HG02571 (cell line): ENCODE measurements at regions not wholly inside any gene's neighbourhood (a gene's known extent, or its start where the extent isn't known, plus 50 kb on each side); places are given as distances from the start of the nearest gene placed in this dataset.

ENCODE experiments used
- ATAC-seq: cut with Tn5 transposase; IDR thresholded peaks from one replicate; pipeline ENCODE4 v1.9.1; 2021; ENCODE audit warnings: mild to moderate bottlenecking, moderate library complexity; ENCODE audit not compliant: unreplicated experiment

DNA sequence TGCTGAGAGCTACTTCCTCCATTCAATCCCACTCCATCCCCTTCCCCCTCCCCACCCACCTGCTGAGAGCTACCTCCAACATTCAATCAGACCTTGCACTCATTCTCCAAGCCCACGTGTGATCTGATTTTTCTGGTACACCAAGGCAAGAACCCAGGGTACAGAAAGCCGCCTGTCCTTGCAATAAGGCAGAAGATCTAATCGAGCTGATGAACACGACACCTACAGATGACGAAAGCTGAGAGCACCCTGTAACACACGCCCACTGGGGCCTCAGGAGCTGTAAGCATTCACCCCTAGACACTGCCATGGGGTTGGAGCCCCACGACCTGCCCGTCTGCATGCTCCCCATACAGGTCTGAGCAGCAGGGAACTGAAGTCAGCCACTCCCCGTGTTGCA lies 58.3 kb downstream of the TRIML1 start:
- ATAC-seq = no peak

DNA sequence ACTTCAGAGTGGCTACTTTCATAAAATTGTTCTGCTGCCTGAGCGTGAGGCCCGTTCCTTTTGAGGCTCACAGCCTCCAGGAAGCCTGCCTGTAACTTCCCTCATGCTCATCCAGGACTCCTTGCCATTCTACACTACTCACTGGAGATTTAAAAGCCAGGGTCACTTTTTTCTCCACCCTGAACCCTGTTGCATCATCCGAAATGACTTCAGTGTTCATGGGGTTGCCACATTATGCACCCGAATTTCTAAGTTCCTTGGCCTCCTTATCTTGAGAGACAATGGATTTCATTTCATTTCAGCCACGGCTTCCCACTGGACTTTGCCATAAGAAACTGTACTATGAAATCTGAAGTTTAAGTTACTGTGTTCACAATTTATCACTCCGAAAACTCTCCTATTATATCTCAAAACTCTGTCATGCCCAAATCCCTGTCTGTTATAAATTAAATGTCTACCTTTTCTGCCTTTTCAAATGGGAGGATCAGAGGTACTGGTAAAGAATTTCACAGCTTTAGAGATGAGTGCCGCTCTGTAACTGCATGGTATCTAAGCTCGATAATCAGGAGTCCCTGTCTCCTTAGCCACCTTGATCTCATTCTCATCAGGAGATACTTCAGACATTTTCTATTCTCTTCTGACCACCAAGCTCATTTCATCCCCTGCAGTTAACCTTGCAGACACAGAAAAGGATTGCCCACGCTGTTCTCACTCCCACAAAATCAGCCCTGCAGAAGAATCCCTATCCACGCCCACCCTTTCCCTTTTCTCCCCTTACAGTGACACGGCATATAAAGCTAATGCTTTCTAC lies 59.9 kb downstream of the TRIML1 start:
- ATAC-seq = no peak

DNA sequence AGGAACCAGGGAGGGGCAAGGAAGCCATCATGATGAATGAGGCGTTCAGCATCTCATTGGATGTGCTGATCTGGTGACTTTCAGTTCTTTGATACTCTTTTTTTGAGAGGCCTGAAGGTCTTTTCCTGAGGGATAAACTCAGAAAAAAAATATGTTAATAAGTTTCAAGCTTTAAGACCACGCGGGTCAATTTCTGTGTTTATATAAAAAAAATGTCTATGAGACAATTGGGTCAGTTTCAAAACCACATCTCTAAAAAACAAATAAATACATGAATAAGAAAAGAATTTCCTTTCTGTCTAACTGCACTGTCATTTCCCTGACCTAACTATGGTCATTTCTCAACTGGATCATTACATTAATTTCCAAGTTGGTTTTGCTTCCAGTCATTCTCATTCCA lies 62.6 kb downstream of the TRIML1 start:
- no peak for ATAC-seq

DNA sequence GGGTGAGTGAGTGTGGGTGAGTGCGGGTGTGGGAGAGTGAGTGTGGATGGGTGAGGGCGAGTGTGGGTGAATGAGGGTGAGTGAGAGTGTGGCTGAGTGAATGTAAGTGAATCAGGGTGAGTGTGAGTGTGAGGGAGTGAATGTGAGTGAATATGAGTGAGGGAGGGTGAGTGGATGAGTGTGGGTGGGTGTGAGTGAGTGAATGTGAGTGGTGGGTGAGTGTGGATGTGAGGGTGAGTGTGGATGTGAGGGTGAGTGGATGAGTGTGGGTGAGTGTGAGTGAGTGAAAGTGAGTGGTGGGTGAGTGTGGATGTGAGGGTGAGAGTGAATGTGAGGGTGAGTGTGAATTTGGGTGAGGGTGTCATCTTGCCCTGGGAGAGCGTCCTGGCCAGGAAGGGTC lies 67.5 kb downstream of the TRIML1 start:
- ATAC-seq = no peak

DNA sequence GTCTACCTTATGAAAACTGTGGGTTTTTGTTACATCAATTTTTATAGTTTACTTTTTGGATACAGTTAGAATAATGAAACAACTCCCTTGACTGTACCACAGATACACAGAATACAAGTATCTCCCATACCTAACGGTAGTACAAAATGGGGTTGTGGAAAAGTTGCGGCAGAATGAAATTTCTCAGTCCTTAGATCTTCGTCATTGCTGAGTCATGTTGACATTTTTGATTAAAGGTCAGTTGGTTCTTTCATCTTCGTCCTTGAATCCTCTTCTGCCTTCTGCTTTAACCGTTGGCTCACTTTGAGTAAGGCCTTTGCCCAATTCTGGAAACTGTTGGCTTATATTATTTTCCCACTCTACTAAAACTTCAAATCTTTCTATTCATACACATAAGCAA lies 75.6 kb downstream of the TRIML1 start:
- no peak for ATAC-seq

DNA sequence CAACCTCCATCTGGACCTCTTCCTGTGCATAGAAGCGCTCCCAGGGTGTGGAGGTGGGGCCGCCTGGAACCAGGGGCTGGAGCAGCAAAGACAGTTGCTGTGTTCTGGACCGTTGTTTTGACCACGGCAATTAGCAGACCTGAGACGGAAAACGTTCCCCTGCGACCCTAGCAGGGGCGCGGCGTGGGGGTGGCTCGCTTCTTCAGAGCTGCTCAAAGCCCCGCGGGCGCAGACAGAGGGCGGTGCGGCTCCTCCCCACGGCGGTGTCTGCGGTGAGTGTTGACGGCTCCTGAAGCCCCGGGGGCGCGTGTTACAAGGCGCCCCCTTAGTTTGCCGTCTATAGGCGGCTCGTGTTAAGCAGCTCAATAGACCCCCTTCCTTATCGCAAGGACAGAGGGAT lies 79.2 kb downstream of the TRIML1 start:
- no peak for ATAC-seq

DNA sequence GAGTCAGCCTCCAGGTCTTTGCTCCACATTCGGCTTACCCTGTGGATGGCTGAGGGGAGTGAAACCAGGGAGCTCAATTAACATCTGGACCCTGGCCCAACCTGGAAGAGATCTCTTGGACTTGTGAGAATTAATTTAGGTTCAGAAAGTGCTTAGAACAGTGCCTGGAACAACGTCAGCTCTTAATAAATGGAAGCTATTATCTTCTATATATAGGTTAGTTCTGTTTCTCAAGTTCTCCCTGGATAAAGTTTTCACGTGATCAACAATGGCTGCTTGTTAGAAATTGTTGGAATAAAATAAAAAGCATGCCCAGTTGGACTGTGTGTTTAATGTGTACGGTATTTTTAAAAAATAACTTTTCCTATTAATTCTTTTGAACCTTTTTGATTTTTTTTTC lies 80.8 kb downstream of the TRIML1 start:
- ATAC-seq = no peak

DNA sequence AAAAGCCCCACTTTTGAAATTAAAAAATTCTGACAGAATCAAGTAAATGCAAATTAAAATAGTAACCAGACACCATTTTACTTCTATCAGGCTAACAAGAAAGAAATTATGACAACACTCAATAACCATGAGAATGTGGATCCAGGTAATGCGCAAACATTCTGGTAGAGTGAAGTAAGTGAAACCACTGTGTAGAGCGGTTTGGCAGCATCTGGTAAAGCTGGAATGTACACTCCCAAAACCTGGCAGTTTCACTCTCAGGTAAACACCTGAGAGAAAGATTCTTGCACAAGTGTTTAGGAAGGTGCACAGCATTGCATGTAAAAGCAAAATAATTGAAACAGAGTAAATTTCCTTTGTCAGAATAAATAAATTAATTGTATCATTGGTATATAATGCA lies 81.8 kb downstream of the TRIML1 start:
- ATAC-seq = no peak

DNA sequence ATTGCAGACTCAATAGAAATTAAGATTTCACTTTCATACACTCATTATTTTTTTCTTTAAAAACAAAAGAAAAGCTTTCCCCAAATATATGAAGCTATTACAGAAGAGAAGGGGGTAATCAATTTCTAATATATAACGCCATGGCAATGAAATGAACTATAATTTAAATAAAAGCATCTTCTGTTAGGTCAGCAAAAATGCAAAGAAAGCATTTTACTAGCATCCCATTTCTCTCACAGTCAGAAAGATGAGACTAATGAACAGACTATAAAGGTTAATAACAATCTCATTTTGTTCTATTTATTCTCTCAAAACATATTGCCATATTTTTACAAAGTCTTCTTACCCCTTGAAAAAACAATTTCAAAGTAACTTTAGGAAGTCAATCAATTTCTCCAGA lies 89.0 kb downstream of the TRIML1 start:
- ATAC-seq = no peak

DNA sequence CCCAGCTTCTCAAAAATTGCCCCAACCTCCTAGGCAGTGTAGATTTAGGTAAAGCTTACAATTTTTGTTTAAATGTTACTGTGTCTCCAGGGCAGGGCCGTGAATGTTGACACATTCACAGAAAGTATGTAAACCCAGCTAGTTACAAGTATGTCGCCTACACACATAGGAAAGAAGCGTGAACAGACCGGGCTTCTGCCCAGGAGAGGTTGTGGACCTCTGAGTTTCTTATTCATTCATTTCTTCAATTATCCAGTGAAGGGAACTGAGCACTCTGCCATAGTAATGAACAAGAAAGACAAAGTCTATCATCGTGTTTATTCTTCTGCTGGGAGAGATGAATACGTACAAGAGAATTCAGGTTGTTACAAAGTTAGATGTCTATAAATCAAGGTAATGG lies 93.2 kb downstream of the TRIML1 start:
- ATAC-seq = no peak

DNA sequence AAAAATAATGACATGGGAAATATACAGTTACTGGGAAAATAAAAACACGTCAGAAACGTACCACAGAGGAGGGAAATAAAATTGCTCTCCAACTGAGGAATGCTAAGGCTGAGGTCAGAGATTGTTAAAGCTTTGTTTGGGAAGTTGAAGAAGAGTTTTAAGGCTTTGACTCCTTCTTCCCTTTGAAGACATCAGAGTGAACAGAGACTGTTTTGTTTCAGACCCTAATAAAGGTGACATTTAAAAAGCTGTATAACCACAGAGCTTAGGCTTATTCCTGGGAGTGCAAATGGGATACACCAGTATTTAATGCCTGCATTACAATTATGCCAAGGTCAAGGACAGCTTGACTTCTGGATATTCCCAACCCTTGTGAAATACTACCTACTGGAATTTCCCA lies 102.8 kb downstream of the TRIML1 start:
- no peak for ATAC-seq

DNA sequence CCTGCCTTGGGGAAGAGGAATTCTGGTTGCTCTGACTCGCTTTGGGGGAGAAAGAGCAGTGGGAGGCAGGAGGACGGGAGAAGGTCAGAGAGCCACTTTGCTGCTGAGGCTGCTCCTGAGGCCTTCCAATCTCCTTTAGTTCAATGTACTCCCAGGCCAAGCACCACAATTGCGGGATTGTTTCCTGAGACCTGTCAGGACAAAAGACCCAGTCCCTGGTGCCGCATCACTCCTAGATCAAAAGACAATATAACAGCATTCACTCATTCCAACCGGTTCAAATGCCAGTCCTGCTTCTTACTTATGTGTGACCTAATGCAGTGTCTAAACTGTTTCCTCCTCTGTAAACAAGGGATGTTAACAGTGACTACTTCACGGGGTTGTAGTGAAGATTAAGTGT lies 106.4 kb downstream of the TRIML1 start:
- ATAC-seq = no peak

DNA sequence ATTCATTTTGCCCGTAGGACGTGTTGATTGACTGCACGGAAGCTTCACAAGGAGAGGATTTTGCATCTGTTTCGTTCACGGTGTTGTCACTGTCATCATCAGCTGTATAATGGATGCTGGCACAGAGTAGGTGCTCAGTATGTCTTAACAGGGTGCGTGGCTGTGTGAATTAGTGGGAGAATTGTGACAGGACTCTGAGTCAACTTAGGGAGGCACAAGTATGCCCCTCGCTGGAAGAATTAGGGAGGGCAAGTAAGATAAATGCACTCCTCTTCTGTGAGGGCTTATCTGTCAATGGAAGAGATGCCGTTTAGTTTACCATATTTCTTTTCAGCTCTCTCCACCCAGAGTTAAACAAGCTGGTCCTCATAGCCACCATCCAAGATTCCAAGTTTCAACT lies 107.2 kb downstream of the TRIML1 start:
- ATAC-seq = no peak

DNA sequence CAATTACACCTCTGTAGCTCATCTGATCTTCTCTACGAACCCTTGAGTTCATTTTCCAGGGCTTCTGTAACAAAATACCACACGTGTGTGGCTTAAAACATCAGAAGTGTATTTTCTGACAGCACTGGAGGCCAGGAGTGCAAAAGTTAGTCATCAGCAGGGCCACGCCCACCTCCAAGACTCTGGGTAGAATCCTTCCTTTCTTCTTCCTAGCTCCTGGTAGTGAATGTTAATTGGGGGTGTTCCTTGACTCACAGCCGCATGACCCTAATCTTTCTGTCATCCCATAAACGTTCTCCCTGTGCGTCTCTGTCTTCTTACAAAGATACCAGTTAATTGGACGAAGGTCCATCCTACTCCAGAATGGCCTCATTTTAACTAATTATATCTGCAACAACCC lies 115.0 kb downstream of the TRIML1 start:
- ATAC-seq = no peak

DNA sequence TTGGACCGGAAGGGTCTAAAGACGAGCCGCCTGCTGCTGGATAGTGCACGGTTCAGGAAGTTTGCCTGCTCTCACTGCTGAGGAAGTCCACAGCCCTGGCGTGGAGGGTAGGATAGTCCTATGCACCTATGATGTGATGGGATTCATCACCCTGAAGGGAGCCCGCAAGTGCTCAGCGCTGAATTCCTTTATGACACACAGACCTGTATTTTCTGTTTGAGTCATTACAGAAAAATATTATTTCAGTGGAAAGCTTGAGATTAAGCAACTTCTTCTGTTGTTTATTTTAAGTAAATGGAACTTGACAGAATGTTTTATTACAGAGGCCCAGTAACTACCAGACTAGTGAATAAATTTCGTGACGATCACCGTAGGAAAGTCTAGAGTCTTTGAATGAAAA lies 123.2 kb downstream of the TRIML1 start:
- ATAC-seq = no peak

DNA sequence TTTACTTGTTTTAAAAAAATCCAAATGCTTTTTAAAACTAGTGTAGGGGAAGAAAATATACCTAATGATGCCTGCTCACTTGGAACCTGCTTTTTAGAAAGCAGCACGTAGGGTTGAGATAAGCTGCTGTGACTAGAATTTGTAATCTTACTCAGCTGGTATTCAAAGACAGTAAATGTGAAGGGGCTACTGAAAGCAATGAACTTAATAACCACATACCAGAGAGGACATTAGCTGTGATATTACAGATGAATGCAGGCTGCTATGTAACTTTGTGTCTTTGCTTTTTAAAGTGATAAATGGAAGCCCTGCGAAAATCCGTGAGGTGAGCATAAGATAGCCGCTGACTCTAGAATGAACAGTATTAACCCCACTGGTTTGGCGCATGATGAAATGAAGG lies 124.1 kb downstream of the TRIML1 start:
- no peak for ATAC-seq

DNA sequence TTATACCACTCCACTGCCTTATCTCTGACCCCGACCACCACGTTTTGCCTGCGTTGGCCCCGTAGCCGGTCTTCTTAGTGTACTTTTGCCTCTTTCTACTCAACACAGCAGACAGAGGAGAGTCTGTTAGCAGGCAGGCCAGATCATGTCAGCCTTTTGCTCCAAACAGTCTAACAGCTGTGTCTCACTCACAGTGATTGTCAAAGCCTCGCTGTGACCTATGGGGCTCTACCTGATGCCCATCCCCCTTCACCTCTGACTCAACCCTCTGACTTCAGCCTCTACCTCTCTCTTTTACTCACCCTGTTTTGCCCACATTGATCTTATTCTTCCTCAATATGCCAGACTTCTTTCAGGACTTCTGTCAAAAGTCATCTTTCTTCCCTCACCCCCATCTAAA lies 127.1 kb downstream of the TRIML1 start:
- ATAC-seq = no peak

DNA sequence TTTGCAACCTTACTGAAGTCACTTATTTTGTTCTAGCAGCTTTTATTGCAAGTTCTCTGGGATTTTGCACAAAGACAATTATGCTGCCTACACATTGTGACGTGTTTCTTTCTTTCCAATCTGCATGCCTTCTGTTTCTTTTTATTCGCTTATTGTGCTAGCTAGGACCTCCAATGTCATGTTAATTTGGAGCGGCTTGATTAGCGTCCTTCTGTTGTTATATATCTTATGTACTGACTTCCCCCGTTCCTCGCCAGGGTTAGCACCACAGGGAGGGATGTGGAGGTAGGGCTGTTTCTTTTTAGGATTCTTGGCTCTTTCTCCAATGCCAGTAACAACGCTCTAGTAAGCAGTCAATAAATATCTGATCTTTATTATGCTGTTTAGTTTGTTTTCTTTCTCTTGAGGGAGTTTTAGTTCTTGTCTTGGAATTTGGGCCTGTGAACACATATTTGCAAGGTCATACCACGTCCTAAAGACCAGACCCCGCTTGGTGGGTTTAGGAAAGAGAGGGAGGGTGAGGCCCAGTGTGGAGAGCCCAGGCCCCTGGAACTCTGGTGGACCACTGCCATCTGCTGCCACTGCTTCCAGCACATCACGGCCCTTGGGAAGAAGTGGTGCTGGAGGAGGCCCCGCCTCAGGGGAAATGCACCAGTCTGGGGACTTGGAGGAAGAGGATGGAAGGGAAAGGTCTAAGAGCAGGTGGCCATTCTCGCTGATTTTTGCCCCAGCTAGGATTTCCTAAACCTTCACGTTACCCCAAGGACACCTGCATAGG lies 129.1 kb downstream of the TRIML1 start:
- no peak for ATAC-seq

DNA sequence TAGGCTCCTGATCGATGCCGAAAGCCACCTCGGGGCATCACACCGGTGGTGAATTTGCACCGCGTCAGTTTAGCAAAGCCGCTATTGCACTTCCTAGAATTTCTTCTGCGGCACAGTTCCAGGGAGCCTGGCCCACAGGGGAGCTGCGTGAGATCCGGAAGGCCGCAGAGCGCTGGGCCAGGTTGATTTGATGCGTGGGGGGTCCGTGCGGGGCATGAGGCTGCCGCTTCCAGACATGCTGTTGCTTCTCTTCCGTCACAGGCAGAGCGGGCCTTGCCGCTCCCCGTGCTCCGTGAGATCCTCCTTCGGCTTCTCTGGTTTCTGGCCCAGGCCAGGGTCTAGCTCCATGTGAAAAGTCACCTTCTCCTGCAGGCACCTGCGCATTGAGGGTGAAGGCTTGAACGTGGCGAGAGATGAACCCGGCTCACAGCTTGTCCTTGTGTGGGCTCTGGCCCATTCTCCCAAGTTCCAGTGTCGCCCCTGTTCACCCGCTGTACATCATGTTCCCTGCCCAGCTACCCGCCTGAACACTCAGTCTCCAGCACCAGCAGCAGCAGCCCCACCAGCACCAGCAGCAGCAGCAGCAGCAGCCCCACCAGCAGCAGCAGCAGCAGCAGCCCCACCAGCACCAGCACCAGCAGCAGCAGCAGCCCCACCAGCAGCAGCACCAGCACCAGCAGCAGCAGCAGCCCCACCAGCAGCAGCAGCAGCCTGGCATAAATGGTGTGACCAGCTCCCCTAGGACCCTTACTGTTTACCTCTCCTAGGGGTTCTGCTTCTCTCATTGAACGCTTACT lies 131.2 kb downstream of the TRIML1 start:
- no peak for ATAC-seq

DNA sequence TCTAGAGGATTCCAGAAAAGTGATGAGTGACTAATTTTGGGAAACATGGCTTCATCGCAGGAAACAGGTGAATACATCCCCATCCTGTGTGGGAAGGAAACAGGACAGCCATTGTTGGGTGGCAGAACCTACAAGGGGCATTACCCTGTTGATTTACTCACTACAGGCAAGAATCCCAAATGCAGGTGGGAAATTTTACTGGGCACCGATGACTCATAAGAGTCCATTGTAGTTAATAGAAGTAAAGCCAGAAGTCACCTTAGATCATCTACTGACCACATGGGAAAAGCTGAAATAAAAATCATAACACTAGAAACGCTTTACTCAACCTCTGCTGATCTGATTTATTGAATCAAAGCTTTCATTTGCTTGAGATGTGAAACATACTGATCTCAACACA lies 136.4 kb downstream of the TRIML1 start:
- no peak for ATAC-seq

DNA sequence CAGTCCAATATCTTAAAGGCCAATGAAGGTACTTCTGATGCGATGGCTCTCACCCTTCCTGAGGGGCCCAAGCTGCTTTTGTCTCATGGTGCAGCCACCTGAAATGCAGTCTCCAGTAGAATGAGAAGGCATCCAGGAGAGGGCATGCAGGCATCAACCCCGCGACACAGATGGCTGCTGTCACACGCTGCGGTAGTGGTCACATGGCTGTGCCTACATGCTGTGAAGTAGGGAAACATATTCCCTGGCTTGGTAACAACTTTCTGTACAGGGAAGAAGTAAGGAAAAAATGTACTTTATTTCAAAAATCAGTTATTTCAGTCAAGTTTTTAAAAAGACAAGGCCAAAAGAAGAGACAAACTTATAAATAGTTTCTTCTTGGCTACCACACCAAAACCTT lies 139.9 kb downstream of the TRIML1 start:
- ATAC-seq = no peak
